NT2/D1 (cell line): ENCODE measurements at regions not wholly inside any gene's neighbourhood (a gene's known extent, or its start where the extent isn't known, plus 50 kb on each side); places are given as distances from the start of the nearest gene placed in this dataset.

Experiments
- DNase-seq: peaks from one replicate; pipeline ENCODE4 v3.0.0-alpha.2; 2011; ENCODE audit warnings: low read depth, low spot score
- H3K27me3 ChIP-seq: 2 replicates; pipeline ENCODE4 v1.6.0; 2011; ENCODE audit warnings: mild to moderate bottlenecking; ENCODE audit not compliant: insufficient read length, insufficient read depth
- H3K36me3 ChIP-seq: 2 replicates; pipeline ENCODE4 v1.6.1; 2011; ENCODE audit warnings: mild to moderate bottlenecking, low read length, mixed read lengths; ENCODE audit not compliant: insufficient read depth, insufficient read length
- H3K4me1 ChIP-seq: 2 replicates; pipeline ENCODE4 v1.5.1; 2011; ENCODE audit not compliant: insufficient read depth, insufficient read length
- H3K4me3 ChIP-seq: 2 replicates; pipeline ENCODE4 v1.5.1; 2011; ENCODE audit warnings: low read depth; ENCODE audit not compliant: insufficient read length
- H3K9ac ChIP-seq: 2 replicates; pipeline ENCODE4 v1.6.0; 2011; ENCODE audit warnings: low read depth; ENCODE audit not compliant: insufficient read length
- H3K9me3 ChIP-seq: 2 replicates; pipeline ENCODE4 v1.5.1; 2011; ENCODE audit warnings: mild to moderate bottlenecking, low read length; ENCODE audit not compliant: insufficient read depth
- SUZ12 ChIP-seq: IDR thresholded peaks from 2 replicates; pipeline ENCODE4 v1.6.1; 2011; ENCODE audit not compliant: insufficient read length, insufficient read depth; ENCODE audit errors: extremely low read depth
- YY1 ChIP-seq: IDR thresholded peaks from 2 replicates; pipeline ENCODE4 v1.6.1; 2011; ENCODE audit not compliant: insufficient read length, insufficient read depth
- ZNF274 ChIP-seq: IDR thresholded peaks from 2 replicates; pipeline ENCODE4 v1.6.1; 2011; ENCODE audit warnings: mild to moderate bottlenecking, low read depth, low read length

DNA sequence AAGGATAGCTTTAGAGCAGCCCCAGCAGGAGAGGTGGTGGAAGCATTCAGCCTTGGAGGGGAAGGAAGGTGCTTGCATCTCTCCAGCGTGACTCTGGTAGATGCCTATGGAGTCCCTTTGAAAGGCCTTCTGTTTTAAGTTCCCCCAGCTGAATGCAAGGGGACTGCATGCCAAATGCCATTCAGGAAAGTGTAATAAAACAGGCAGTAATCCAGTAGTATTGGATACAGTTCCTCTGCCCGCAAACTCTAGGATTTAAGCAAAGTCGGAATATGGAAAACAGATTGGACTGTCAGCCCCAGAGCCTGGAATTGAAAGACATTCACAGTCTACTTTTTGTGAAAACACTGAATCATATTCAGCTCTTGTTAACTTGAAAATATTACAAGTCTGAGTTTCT is 125.2 kb upstream of the GAREM1 start:
- Histone ChIP-seq H3K9me3 (no peaks in the 10 kb centered on the region), H3K9ac (no peak overlapping the region), H3K36me3 (no peaks in the 10 kb centered on the region), H3K27me3 (no peaks in the 10 kb centered on the region), H3K4me3 (no peak overlapping the region), H3K4me1 (no peaks in the 10 kb centered on the region)
- TF ChIP-seq ZNF274 = no peak
- TF ChIP-seq YY1 = no peak
- TF ChIP-seq SUZ12 = no peak
- no peak for DNase-seq

GRCh38 chr18:32588191-32588590 is 117.5 kb upstream of the GAREM1 start:
- no peak for DNase-seq
- Histone ChIP-seq H3K4me1 (no peaks in the 10 kb centered on the region), H3K27me3 (no peaks in the 10 kb centered on the region), H3K4me3 (no peak overlapping the region), H3K9ac (no peak overlapping the region), H3K36me3 (no peaks in the 10 kb centered on the region), H3K9me3 (no peaks in the 10 kb centered on the region)
- no peak for TF ChIP-seq ZNF274
- no peak for TF ChIP-seq YY1
- no peak for TF ChIP-seq SUZ12

GRCh38 chr18:32583431-32583830 is 112.7 kb upstream of the GAREM1 start:
- H3K9ac ChIP-seq = no peak overlapping the region
- H3K27me3 ChIP-seq = no peaks in the 10 kb centered on the region
- H3K9me3 ChIP-seq = peaks cover 20% of the 10 kb centered on the region; the same call in 1 of the 2 replicates
- no peaks in the 10 kb centered on the region for H3K4me1 ChIP-seq
- H3K4me3 ChIP-seq = no peak overlapping the region
- TF ChIP-seq SUZ12 (no peak), ZNF274 (no peak)
- no peak for DNase-seq
- no peaks in the 10 kb centered on the region for H3K36me3 ChIP-seq

- Histone ChIP-seq H3K27me3 (no peaks in the 10 kb centered on the region), H3K9ac (no peak overlapping the region), H3K36me3 (no peaks in the 10 kb centered on the region), H3K4me3 (no peak overlapping the region), H3K9me3 (peaks cover 20% of the 10 kb centered on the region; the same call in 1 of the 2 replicates), H3K4me1 (no peaks in the 10 kb centered on the region)
- DNase-seq = no peak
- TF ChIP-seq SUZ12 = no peak
- no peak for TF ChIP-seq YY1
- no peak for TF ChIP-seq ZNF274
Observed at GRCh38 chr18:32582455-32582854, 111.8 kb upstream of the GAREM1 start.

DNA sequence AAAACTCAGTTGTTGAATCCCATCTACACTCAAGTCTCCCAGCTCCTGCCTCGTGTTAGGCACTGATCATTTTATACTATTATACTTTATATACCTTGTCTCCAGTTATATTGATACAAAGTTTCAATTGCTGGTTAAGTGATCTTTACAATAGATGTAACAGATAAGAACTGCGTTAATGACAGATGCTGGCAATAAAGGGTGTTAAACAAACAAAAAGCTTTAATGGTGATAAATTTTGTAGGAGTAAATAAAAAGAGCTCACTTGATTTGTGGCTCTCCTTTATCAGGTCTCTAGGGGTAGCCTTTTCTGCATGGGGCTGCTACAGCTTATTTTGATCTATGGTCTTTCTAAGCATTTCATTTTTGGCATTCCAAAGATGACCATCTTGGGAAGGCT is 106.9 kb upstream of the GAREM1 start:
- no peak overlapping the region for H3K4me3 ChIP-seq
- TF ChIP-seq YY1 (no peak), SUZ12 (no peak), ZNF274 (no peak)
- H3K36me3 ChIP-seq = no peaks in the 10 kb centered on the region
- no peak for DNase-seq
- H3K27me3 ChIP-seq = no peaks in the 10 kb centered on the region
- H3K9me3 ChIP-seq = peaks cover 20% of the 10 kb centered on the region; the same call in 1 of the 2 replicates
- H3K4me1 ChIP-seq = no peaks in the 10 kb centered on the region
- H3K9ac ChIP-seq = no peak overlapping the region

- TF ChIP-seq ZNF274 (no peak), YY1 (no peak), SUZ12 (no peak)
- Histone ChIP-seq H3K36me3 (no peaks in the 10 kb centered on the region), H3K4me1 (no peaks in the 10 kb centered on the region), H3K27me3 (no peaks in the 10 kb centered on the region), H3K4me3 (no peak overlapping the region), H3K9me3 (peaks cover 20% of the 10 kb centered on the region; the same call in 1 of the 2 replicates), H3K9ac (no peak overlapping the region)
- DNase-seq = no peak
Observed at GRCh38 chr18:32576296-32576916, 105.7 kb upstream of the GAREM1 start.

GRCh38 chr18:32566960-32567359 is 96.3 kb upstream of the GAREM1 start:
- Histone ChIP-seq H3K9ac (no peak overlapping the region), H3K9me3 (no peaks in the 10 kb centered on the region), H3K27me3 (no peaks in the 10 kb centered on the region), H3K4me3 (no peak overlapping the region), H3K4me1 (no peaks in the 10 kb centered on the region), H3K36me3 (no peaks in the 10 kb centered on the region)
- no peak for DNase-seq
- TF ChIP-seq ZNF274 = no peak
- TF ChIP-seq SUZ12 = no peak
- TF ChIP-seq YY1 = no peak

DNA sequence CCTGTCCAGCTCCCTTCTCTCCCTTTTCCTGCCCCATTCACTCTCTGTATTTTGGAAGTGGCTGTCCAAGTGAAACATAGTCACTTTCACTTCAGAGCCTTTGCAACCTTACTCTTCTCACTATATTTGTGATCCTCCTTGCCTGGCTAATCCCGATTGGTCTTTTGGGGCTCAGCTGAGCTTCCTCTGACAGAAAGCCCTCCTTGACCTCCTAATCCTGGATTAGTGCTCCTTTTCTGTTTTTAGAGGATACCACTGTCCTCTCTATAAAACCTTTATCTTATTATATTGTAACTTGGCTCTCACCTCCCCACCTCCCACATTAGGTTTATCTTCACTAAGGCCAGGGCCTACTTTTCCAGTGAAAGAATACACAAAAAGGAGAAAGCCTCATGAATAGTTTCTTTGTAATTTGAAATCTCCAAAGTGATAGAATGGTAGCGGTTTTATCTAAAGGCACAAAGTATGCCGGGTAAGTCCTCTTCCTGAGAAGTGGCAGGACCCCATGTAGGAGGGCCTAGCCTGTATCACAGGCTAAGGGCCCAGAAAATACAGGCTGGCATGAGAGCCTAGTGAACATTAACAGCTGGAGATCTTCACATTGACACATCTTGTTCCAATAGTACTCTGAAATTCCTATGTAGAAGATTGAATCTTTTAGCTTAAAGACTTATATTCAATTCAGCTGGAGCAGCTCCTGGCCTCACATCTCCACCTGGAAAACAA is 83.1 kb upstream of the GAREM1 start:
- no peaks in the 10 kb centered on the region for H3K9me3 ChIP-seq
- DNase-seq = no peak
- no peak overlapping the region for H3K4me3 ChIP-seq
- no peaks in the 10 kb centered on the region for H3K4me1 ChIP-seq
- H3K27me3 ChIP-seq = no peaks in the 10 kb centered on the region
- no peak overlapping the region for H3K9ac ChIP-seq
- H3K36me3 ChIP-seq = no peaks in the 10 kb centered on the region
- TF ChIP-seq SUZ12 = no peak
- no peak for TF ChIP-seq YY1
- TF ChIP-seq ZNF274 = no peak
